ENCODE measurements at regions not wholly inside any gene's neighbourhood (a gene's known extent, or its start where the extent isn't known, plus 50 kb on each side); places are given as distances from the start of the nearest gene placed in this dataset.
"Not testable (repeated sequence)": the region's sequence is repeated elsewhere in the genome, so short reads cannot be mapped to it uniquely, and the experiment has no call there.

DNA sequence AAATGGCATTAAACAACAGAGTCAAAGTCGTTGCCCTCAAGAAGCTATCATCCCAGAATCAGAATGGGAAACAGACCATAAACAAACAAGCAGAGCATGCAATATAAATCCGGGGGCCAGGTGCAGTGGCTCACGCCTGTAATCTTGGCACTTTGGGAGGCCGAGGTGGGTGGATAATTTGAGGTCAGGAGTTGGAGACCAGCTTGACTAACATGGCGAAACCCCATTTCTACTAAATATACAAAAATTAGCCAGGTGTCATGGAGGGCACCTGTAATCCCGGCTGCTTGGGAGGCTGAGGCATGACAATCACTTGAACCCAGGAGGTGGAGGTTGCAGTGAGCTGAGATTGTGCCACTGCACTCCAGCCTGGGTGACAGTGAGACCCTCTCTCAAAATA is 249.8 kb downstream of the CYRIA start:
- not testable (repeated sequence) for DNase-seq (ENCODE audit: low read depth in 2 of 3, low spot score in 1 of 3)

- DNase-seq (ENCODE audit: low read depth in 2 of 3, low spot score in 1 of 3), result no peak
Observed at GRCh38 chr2:16413947-16414346, 251.7 kb downstream of the CYRIA start.

GRCh38 chr2:16413285-16413684 is 252.3 kb downstream of the CYRIA start:
- DNase-seq (ENCODE audit: low read depth in 2 of 3, low spot score in 1 of 3), result no peak

GRCh38 chr2:16412321-16413030 is 253.2 kb downstream of the CYRIA start:
- no peak for DNase-seq (ENCODE audit: low read depth in 2 of 3, low spot score in 1 of 3)

GRCh38 chr2:16411788-16412187 is 253.8 kb downstream of the CYRIA start:
- DNase-seq (ENCODE audit: low read depth in 2 of 3, low spot score in 1 of 3), result no peak

DNA sequence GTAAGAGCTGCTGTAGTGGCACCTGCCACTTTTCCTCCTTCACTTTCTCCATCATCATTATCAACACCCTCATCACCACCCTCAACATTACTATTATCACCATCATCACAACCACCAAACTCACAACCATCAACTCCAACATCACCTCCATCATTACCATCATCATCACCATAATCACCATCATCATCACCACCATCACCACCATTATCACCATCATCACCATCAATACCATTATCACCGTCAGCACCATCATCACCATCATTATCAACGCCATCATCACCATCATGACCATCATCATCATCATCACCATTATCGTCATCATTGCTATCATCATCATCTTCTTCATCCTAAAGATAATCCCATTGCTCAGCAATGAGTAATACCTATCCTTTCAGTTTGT is 255.8 kb downstream of the CYRIA start:
- DNase-seq (ENCODE audit: low read depth in 2 of 3, low spot score in 1 of 3), result no peak

DNA sequence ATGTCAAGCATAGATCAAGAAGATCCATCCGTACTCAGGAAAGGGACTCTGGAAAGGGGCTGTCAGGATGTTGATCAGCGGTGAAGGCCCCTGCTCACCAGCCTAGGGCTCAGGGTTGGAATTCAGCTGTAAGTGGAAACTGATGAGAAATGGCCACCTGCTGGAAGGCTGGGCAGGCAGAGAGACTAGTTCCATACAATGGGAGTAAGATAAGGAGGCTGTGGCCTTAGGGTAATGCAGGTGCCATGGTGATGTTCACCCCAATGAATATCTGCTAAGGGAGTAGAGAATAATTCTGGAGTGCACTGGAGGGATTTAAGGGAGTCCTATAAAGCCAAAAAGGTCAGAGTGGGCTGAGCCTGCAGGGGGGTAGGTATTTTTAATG is 256.6 kb downstream of the CYRIA start:
- DNase-seq (ENCODE audit: low read depth in 2 of 3, low spot score in 1 of 3), result no peak

DNA sequence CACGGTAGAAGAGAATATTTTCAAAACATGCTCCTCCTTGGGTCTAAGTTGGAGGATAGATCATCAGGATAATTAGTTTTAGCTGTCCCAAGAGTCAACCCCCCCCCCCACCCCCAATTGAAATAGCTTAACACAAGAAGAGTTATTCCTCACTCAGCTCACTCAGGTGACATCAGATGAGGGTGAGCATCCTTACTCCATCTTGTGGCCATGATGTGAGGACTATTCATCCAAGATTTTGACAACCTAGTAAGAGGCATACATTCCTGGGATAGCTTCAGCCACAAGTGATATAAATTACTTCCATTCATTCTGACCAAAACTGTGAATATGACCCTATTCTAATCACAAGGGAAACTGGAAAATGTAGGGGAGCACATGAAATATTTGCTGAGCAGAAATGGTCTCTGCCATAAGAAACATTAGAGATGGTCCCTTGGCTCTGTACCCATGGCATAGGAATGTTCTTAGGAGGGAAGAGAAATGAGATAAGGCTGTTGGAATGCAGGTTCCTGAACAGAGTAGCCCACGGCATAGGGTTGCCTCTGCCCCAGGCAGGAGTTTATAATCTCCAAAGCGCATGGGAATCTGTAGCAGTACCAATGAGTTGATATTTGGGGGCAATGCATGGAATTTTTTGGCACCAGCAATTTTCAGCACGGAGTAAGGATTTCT is 257.2 kb downstream of the CYRIA start:
- DNase-seq (ENCODE audit: low read depth in 2 of 3, low spot score in 1 of 3), result no peak

DNA sequence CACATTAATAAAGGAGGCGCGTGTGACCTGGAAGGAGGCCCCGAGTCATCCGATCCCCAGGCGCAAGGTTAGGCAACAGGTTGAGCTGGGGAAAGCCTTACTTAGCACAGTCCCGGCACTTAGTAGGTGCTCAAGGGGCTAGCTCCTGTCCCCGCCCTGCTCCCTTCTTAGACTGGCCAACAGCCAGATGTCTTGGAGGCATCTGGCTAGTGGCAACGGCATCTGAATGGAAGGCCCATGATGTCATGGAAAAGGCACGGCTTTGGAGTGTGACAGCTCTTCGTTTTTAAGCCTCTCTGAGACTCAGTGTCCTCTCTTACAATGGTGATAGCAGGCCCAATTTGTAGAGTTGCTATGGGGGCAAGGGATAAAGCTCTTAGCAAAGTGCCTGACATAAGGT is 258.3 kb downstream of the CYRIA start:
- no peak for DNase-seq (ENCODE audit: low read depth in 2 of 3, low spot score in 1 of 3)

DNA sequence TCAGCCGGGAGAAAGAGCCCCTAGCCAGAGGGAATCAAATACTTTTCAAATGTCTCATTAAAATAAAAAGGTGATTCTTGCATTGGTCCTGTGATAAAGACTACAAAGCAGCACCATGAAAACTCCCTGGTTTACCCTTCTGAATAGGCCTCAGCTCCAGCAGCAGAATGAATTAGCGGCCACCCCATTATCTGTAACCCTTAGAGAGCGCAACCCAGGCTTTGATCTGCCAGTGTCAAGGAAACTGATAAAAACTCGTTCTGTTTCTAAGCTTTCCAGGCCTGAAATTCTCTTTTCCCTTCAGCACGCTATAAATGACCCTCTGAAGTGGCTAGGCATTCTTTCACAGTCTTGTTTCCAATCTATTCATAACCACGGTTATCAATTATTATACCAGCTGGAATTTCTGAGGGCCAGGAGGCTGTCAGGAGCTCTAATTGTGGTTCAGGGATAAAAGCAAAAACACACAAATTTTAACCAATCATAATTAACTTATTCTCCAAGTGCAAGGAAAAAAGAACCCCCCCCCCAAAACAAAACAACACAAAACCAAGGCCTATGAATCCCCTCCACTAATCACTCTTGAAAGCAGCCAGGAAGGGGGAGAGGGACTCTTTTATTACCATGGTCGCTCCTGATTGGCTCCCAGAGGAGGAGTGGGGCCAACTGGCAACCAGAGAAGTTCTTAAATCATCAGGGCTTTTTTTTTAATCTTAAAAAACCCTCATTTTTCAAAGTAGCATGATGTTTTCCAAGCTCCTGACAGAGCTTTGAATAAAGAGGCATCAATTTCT is 258.9 kb downstream of the CYRIA start:
- no peak for DNase-seq (ENCODE audit: low read depth in 2 of 3, low spot score in 1 of 3)

DNA sequence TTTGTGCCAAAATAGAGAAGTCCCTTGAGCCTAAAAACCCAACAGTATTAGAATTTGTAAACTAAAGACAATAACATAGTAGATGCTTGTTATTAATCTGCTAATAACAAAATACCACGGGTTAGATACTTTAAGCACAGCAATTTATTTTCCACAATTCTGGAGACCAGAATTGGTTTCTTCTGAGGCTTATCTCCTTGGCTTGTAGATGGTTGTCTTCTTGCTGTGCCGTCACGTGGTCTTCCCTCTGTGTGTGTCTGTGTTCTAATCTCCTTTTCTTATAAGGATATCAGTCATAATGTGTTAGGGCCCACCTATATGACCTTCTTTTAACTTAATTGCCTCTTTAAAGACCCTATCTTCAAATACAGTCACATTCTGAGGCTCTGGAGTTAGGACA is 260.1 kb downstream of the CYRIA start:
- no peak for DNase-seq (ENCODE audit: low read depth in 2 of 3, low spot score in 1 of 3)

DNA sequence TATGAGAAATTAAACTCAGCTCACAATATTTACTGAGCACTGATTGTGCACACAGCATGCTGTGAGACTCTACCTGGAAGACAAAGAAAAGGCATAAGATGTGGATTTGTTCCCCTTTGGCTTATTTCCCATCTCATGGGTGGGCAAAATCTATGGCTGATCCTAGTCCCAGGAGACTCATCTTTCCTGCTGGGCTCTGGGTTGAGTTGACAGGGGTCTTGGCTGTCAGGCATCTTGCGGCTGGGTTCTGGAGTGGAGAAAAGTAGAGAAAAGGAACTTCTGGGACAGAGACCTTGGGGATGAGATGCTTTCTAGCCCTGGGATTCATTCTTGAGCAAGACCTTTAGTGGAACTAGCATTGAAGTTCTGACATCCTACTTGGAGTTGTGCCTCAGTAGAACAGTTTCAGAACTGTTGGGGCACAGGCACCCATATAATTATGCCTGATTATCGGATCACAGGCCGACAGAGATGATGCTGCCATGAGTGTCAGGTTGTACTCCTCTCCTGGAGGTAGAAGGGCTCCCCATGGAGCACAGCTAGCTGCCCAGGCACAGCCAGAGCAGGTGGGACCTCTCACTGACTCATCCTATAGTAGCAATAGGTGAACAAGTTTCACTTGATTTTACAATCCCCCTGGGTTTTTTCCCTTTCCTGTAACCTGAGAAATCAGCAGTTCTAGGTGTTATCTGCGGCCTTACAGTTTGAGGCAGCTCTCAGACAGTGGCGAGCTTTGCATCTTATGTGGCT is 260.9 kb downstream of the CYRIA start:
- no peak for DNase-seq (ENCODE audit: low read depth in 2 of 3, low spot score in 1 of 3)

- DNase-seq (ENCODE audit: low read depth in 2 of 3, low spot score in 1 of 3), result no peak
Observed at GRCh38 chr2:16404146-16404545, 261.5 kb downstream of the CYRIA start.

DNA sequence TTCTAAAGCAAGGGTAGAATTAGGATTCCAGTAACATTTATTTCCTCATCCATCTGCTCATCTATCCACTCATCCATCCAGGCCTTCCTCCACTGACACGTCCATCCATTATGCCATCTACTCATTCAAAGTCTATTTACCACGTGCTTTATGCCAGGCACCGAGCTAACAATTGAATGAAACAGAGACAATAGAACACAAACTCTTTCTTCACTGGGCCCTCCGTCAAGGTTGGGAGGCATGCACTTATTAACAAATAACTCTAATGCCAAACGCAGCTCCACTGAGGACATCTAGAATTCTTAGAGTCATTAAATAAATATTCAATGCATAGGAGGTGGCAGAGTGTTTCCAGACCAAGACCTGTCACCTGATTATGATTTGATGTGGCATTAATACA is 262.7 kb downstream of the CYRIA start:
- DNase-seq (ENCODE audit: low read depth in 2 of 3, low spot score in 1 of 3), result no peak

- DNase-seq (ENCODE audit: low read depth in 2 of 3, low spot score in 1 of 3), result no peak
Observed at GRCh38 chr2:16401761-16402300, 263.8 kb downstream of the CYRIA start.

GRCh38 chr2:16400127-16400623 is 265.5 kb downstream of the CYRIA start:
- no peak for DNase-seq (ENCODE audit: low read depth in 2 of 3, low spot score in 1 of 3)

DNA sequence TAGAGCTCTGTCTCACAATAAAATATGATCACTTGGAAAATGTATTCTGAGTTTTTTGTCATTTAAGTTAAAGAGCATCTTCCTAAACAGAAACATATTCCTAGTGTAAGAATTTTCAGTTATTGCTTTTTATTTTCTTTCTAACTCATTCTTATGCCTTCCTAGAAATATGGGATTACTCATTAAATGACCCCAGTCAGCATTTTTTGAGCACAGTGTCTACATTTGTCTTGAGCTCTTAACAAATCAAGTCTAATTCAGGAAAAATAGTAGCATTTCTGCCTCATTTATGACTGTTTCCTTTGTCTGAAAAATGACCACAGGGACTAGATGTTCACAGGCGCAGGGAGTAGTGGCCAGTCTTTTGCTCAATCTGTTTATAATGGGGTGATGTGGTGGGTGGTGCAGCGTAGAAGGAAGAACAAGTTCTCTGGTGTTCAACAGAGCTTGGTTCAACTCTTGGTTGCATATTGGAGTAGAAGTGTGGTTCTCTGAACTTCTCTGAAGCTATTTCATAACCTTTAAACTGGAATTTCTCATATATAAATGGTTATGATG is 267.1 kb downstream of the CYRIA start:
- DNase-seq (ENCODE audit: low read depth in 2 of 3, low spot score in 1 of 3), result no peak

DNA sequence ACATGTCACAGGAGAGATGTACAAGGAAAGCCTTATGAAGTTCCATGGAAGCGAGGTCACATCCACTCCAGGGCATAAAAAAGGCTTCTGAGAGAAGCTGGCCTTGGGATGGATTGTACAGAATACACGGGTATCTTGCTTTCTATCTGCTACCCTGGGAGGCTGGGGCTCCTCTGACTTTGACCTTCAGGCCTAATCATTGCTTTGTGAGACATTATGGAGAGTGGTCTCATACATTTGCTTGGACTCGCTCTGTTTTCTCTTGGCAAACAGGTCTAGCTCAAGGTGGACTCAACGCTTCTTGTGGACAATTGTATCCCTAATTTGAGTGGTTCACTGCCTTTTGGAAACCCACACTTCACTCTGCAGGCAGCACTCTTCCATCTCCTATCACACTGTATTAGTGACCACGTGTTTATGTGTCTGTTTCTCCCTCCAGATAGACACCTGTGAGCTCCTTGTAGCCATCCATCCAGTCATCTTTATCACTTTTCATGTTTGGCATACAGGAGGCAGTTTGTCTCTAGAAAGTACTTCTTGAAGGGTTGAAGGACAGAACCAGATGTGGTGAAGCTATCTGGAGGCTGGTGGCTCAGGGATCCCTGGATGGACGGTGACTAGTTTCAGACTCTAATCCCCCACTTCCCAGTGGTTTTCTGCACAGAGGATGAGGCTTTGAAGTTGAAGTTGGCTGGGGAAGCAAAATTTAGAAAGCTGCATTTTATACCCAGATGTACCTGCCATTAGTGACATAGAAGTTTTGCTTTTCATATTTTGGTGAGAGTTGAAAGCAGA is 267.8 kb downstream of the CYRIA start:
- DNase-seq (ENCODE audit: low read depth in 2 of 3, low spot score in 1 of 3), result no peak

DNA sequence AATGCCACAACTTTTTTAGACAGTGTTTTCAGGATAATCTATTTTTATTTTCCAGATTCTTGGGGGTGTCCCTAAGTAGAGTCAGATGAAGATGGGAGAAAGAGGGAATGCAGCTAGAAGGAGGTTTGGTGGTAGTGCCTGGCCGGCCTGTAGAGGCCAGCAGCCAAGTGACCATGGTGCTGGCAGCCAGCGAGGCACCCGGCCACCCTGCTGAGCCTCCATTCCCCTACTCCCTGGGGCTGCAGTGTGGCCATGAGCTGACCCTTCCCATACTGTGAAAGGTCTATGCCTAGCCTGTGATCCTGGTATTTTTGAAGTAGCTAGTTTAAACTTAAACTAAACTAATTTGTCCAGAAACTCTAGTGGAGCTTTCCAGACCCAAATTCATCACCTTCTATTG is 268.6 kb downstream of the CYRIA start:
- DNase-seq (ENCODE audit: low read depth in 2 of 3, low spot score in 1 of 3), result no peak

DNA sequence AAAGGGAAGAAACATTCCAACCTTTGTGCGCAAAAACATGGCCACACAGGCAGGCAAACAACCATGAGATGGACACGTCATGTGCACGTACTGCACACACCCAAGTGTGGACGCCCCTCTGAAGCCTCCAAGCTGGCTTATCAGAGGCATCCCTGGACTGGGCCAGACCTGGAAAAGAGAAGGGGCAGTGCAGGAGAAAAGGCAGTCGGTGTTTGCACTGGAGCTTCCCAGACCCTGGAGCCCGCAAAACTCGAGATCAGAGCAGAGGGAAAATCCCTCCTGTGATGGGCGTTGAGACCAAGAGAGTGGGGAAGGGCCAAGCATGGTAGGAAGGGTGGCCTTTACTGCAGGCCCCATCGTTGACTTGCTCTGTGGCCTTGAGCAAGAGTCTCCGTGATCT is 269.5 kb downstream of the CYRIA start:
- no peak for DNase-seq (ENCODE audit: low read depth in 2 of 3, low spot score in 1 of 3)
